ENCODE measurements at regions not wholly inside any gene's neighbourhood (a gene's known extent, or its start where the extent isn't known, plus 50 kb on each side); places are given as distances from the start of the nearest gene placed in this dataset.
"Not testable (repeated sequence)": the region's sequence is repeated elsewhere in the genome, so short reads cannot be mapped to it uniquely, and the experiment has no call there.

DNA sequence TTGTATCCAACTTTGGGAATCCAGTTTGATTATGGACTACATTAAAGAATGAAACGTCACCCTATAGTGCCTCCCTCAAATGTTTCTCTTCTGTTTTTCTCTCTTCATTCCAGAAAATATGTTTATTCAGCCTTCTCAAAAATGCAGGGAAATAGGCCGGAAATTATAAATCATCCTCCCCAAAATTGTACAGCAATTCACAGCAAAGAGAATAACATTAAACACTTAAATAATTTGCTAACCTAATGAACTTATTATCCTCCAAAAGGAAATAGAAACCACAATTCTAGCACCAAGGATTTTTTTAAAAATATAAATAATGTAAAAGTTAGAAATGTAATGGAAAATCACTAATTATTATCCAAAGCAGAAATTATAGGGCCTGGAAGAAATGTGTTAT is 115.9 kb upstream of the CCNG1 start:
- no peak overlapping the region for H3K4me3 ChIP-seq (ENCODE audit: low read depth, low read length)
- CTCF ChIA-PET = no interaction called here
- H3K36me3 ChIP-seq (ENCODE audit: control insufficient read depth, insufficient read depth, low read length) = no peaks in the 10 kb centered on the region

GRCh38 chr5:163330723-163331668 is 106.4 kb upstream of the CCNG1 start:
- Histone ChIP-seq H3K4me1 (no peaks in the 10 kb centered on the region), H3K27me3 (replicated peaks; ENCODE audit: control insufficient read depth, insufficient read depth, low read length) (no peaks in the 10 kb centered on the region), H3K4me3 (ENCODE audit: low read depth, low read length) (no peak overlapping the region), H3K36me3 (ENCODE audit: control insufficient read depth, insufficient read depth, low read length) (no peaks in the 10 kb centered on the region), H3K9me3 (no peaks in the 10 kb centered on the region)
- Mint-ChIP-seq H3K36me3 (ENCODE audit: insufficient read depth, unreplicated experiment) (no peaks in the 10 kb centered on the region), H3K4me1 (ENCODE audit: low read depth, unreplicated experiment) (peaks cover 8% of the 10 kb centered on the region), H3K27ac (ENCODE audit: unreplicated experiment) (no peak overlapping the region), H3K9me3 (ENCODE audit: unreplicated experiment) (peaks cover 35% of the 10 kb centered on the region), H3K27me3 (ENCODE audit: insufficient read depth, unreplicated experiment) (peaks cover 3% of the 10 kb centered on the region), H3K4me3 (ENCODE audit: unreplicated experiment) (no peak overlapping the region)
- intact Hi-C loops (cut with micrococcal nuclease; ENCODE audit: unreplicated experiment) = no loop called here
- BruUV-seq (replicated peaks) = no TSS peak
- DNase-seq = no peak
- TF ChIP-seq CTCF (IDR thresholded peaks at IDR 0.05; ENCODE audit: insufficient read depth in 1 of 2, low read depth in 1 of 2, low read length in 1 of 2, severe bottlenecking in 1 of 2, unreplicated experiment in 1 of 2) = no peak
- POLR2A ChIA-PET = no interaction called here
- CTCF ChIA-PET = no interaction called here

More for the DNA sequence above, 115.9 kb upstream of the CCNG1 start:
- H3K27me3 ChIP-seq (replicated peaks; ENCODE audit: control insufficient read depth, insufficient read depth, low read length) = no peaks in the 10 kb centered on the region
- H3K27ac Mint-ChIP-seq (ENCODE audit: unreplicated experiment) = no peak overlapping the region
- H3K4me1 Mint-ChIP-seq (ENCODE audit: low read depth, unreplicated experiment) = no peaks in the 10 kb centered on the region
- TF ChIP-seq CTCF (IDR thresholded peaks at IDR 0.05; ENCODE audit: insufficient read depth in 1 of 2, low read depth in 1 of 2, low read length in 1 of 2, severe bottlenecking in 1 of 2, unreplicated experiment in 1 of 2) = no peak
- H3K9me3 Mint-ChIP-seq (ENCODE audit: unreplicated experiment) = no peaks in the 10 kb centered on the region
- H3K4me1 ChIP-seq = no peaks in the 10 kb centered on the region
- intact Hi-C loops (cut with micrococcal nuclease; ENCODE audit: unreplicated experiment) = no loop called here
- H3K4me3 Mint-ChIP-seq (ENCODE audit: unreplicated experiment) = no peak overlapping the region
- POLR2A ChIA-PET = no interaction called here
- no peaks in the 10 kb centered on the region for H3K9me3 ChIP-seq
- no peaks in the 10 kb centered on the region for H3K36me3 Mint-ChIP-seq (ENCODE audit: insufficient read depth, unreplicated experiment)
- BruUV-seq (replicated peaks) = no TSS peak
- DNase-seq = no peak
- H3K27me3 Mint-ChIP-seq (ENCODE audit: insufficient read depth, unreplicated experiment) = peaks cover 3% of the 10 kb centered on the region

DNA sequence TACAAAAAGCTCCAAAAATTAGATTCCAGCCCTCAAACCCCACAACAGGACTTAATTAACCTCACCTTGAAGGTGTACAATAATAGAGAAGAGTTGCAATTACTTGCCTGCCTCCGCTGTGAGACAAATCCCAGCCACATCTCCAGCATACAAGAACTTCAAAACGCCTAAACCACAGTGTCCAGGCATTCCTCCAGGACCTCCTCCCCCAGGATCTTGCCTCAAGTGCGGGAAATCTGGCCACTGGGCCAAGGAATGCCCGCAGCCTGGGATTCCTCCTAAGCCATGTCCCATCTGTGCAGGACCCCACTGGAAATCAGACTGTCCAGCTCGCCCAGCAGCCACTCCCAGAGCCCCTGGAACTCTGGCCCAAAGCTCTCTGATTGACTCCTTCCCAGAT is 101.3 kb upstream of the CCNG1 start:
- POLR2A ChIA-PET = not testable (repeated sequence)

More for the DNA sequence above, 101.3 kb upstream of the CCNG1 start:
- DNase-seq; H3K36me3 Mint-ChIP-seq (ENCODE audit: insufficient read depth, unreplicated experiment); BruUV-seq (replicated peaks); H3K27me3 Mint-ChIP-seq (ENCODE audit: insufficient read depth, unreplicated experiment); H3K4me3 Mint-ChIP-seq (ENCODE audit: unreplicated experiment); H3K4me3 ChIP-seq (ENCODE audit: low read depth, low read length); H3K36me3 ChIP-seq (ENCODE audit: control insufficient read depth, insufficient read depth, low read length); H3K27ac Mint-ChIP-seq (ENCODE audit: unreplicated experiment); H3K4me1 ChIP-seq; intact Hi-C loops (cut with micrococcal nuclease; ENCODE audit: unreplicated experiment); H3K27me3 ChIP-seq (replicated peaks; ENCODE audit: control insufficient read depth, insufficient read depth, low read length); H3K9me3 ChIP-seq; CTCF ChIA-PET; H3K4me1 Mint-ChIP-seq (ENCODE audit: low read depth, unreplicated experiment): not testable (repeated sequence)
- H3K9me3 Mint-ChIP-seq (ENCODE audit: unreplicated experiment) = peaks cover 37% of the 10 kb centered on the region

All from Caco-2 (cell line).